ENCODE measurements at regions not wholly inside any gene's neighbourhood (a gene's known extent, or its start where the extent isn't known, plus 50 kb on each side); places are given as distances from the start of the nearest gene placed in this dataset.

GRCh38 chr2:164186591-164186990 is 434.7 kb downstream of the GRB14 start (continued):
- TF ChIP-seq CTBP2 (IDR thresholded peaks at IDR 0.05; ENCODE audit: borderline replicate concordance, insufficient read depth, insufficient read length, low read length) (no peak), RBBP5 (IDR thresholded peaks at IDR 0.05; ENCODE audit: borderline replicate concordance, low read depth, low read length) (no peak), CHD2 (IDR thresholded peaks at IDR 0.05; ENCODE audit: low read length) (no peak), TAF7 (optimal IDR thresholded peaks at IDR 0.05; ENCODE audit: borderline replicate concordance, low read depth, low read length) (no peak), E2F6 (IDR thresholded peaks at IDR 0.05) (no peak)

Data from H1 (cell line).